Tibial nerve (tissue), 4 donors: ENCODE measurements at regions not wholly inside any gene's neighbourhood (a gene's known extent, or its start where the extent isn't known, plus 50 kb on each side); places are given as distances from the start of the nearest gene placed in this dataset.
"Not testable (repeated sequence)": the region's sequence is repeated elsewhere in the genome, so short reads cannot be mapped to it uniquely, and the experiment has no call there.

Experiments
- EP300 ChIP-seq, 2 donors: sonication (generic); formaldehyde crosslinking; IDR thresholded peaks; one replicate each; pipeline ENCODE4 v1.6.1; 2017; ENCODE audit warnings: antibody characterized with exemption in 2 of 2, mild to moderate bottlenecking in 1 of 2
- POLR2A ChIP-seq, 2 donors: fragments of 450-650 bp; IDR thresholded peaks; one replicate each; pipeline ENCODE4 v1.6.1; 2017; ENCODE audit warnings: antibody characterized with exemption in 2 of 2, mild to moderate bottlenecking in 2 of 2, moderate library complexity in 2 of 2
- TF ChIP-seq, protein P1 (sequence below), 5 experiments: fragments of 200-600 bp in 3 of 5; fragments of 450-650 bp in 2 of 5; sonication (generic) in 3 of 5; IDR thresholded peaks; one replicate each; pipeline ENCODE4 v1.5.1; 2016 to 2019; ENCODE audit warnings: antibody characterized with exemption in 5 of 5, mild to moderate bottlenecking in 3 of 5, moderate library complexity in 2 of 5

DNA sequence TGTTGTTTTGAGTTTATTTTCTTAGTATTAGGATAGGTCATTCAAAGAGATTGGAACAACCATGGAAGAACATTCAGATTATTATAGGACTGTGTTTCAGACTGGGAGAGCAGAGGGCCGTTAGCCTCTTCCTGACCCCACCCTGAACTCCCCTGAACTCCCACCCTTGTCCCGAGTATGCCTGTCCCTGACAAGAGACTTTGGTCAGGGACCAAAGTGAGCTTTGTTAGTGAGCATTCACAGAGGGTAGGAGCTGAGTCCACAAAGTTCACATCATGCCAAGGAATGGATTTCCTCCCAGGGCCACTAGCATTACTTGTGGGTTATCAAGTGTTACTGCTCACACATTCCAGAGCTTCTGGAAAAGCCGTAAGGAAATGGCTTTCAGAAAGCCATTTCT is 94.7 kb upstream of the IKBKE start:
- TF ChIP-seq, protein P1, sequence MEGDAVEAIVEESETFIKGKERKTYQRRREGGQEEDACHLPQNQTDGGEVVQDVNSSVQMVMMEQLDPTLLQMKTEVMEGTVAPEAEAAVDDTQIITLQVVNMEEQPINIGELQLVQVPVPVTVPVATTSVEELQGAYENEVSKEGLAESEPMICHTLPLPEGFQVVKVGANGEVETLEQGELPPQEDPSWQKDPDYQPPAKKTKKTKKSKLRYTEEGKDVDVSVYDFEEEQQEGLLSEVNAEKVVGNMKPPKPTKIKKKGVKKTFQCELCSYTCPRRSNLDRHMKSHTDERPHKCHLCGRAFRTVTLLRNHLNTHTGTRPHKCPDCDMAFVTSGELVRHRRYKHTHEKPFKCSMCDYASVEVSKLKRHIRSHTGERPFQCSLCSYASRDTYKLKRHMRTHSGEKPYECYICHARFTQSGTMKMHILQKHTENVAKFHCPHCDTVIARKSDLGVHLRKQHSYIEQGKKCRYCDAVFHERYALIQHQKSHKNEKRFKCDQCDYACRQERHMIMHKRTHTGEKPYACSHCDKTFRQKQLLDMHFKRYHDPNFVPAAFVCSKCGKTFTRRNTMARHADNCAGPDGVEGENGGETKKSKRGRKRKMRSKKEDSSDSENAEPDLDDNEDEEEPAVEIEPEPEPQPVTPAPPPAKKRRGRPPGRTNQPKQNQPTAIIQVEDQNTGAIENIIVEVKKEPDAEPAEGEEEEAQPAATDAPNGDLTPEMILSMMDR (IDR thresholded peaks at IDR 0.05): not testable (repeated sequence)
- not testable (repeated sequence) for TF ChIP-seq POLR2A, EP300 (IDR thresholded peaks at IDR 0.05)
